ACHN (cell line): ENCODE measurements at regions not wholly inside any gene's neighbourhood (a gene's known extent, or its start where the extent isn't known, plus 50 kb on each side); places are given as distances from the start of the nearest gene placed in this dataset.
A peak's percentile ranks its signal among the peaks of the same experiment; 100 is the strongest.
"Not testable (repeated sequence)": the region's sequence is repeated elsewhere in the genome, so short reads cannot be mapped to it uniquely, and the experiment has no call there.

ENCODE experiments used
- DNase-seq: peaks from one replicate; pipeline ENCODE4 v3.0.0-alpha.2; 2015
- in situ Hi-C: cut with HindIII; loops from 2 replicates; pipeline ENCODE4 v1.10.0; 2017; ENCODE audit warnings: low sequenced_read_pairs, low pct_ligation_motif_present, low pct_unique_long_range_greater_than_20kb

GRCh38 chr15:77887563-77888429, 189.7 kb downstream of the TBC1D2B start:
- in situ Hi-C loops, DNase-seq: not testable (repeated sequence)

- in situ Hi-C loops, result no loop called here
- no peak for DNase-seq
These were observed 190.6 kb downstream of the TBC1D2B start for GRCh38 chr15:77886805-77887448.

- in situ Hi-C loops, DNase-seq: not testable (repeated sequence)
These were observed 191.5 kb downstream of the TBC1D2B start for GRCh38 chr15:77885877-77886500.

GRCh38 chr15:77883012-77883411, 194.5 kb downstream of the TBC1D2B start:
- in situ Hi-C loops, DNase-seq: not testable (repeated sequence)

GRCh38 chr15:77881950-77882349, 195.6 kb downstream of the TBC1D2B start:
- DNase-seq, result no peak
- in situ Hi-C loops, result no loop called here

- in situ Hi-C loops, DNase-seq: not testable (repeated sequence)
These were observed 196.0 kb downstream of the TBC1D2B start for GRCh38 chr15:77881535-77881934.

- DNase-seq, in situ Hi-C loops: not testable (repeated sequence)
These were observed 198.0 kb downstream of the TBC1D2B start for GRCh38 chr15:77879466-77879865.

GRCh38 chr15:77877869-77878577, 199.5 kb downstream of the TBC1D2B start:
- in situ Hi-C loops, result no loop called here
- DNase-seq, result no peak

GRCh38 chr15:77876107-77876820, 201.2 kb downstream of the TBC1D2B start:
- in situ Hi-C loops, DNase-seq: not testable (repeated sequence)

- DNase-seq, result peak; percentile 42
- in situ Hi-C loops, result not testable (repeated sequence)
These were observed 202.3 kb downstream of the TBC1D2B start for GRCh38 chr15:77875066-77875721.

- in situ Hi-C loops, result no loop called here
- no peak for DNase-seq
These were observed 203.4 kb downstream of the TBC1D2B start for GRCh38 chr15:77874063-77874462.

GRCh38 chr15:77872521-77873425, 204.7 kb downstream of the TBC1D2B start:
- DNase-seq, in situ Hi-C loops: not testable (repeated sequence)

GRCh38 chr15:77871852-77872371, 205.6 kb downstream of the TBC1D2B start:
- DNase-seq, result no peak
- in situ Hi-C loops, result no loop called here

- in situ Hi-C loops, result no loop called here
- DNase-seq, result peak; percentile 60
These were observed 207.1 kb downstream of the TBC1D2B start for GRCh38 chr15:77870195-77871065.

- in situ Hi-C loops, result no loop called here
- peak; percentile 41 for DNase-seq
These were observed 208.3 kb downstream of the TBC1D2B start for GRCh38 chr15:77869021-77869895.
